ENCODE measurements at regions not wholly inside any gene's neighbourhood (a gene's known extent, or its start where the extent isn't known, plus 50 kb on each side); places are given as distances from the start of the nearest gene placed in this dataset.

- no peak for DNase-seq (ENCODE audit: low spot score)
- intact Hi-C loops (cut with DNase I), result loop anchor here (10.0 kb wide), 1 partner anchor 410 kb away; no protein-coding TSS in a partner anchor
Measured at GRCh38 chr10:21084700-21085099, 187.6 kb upstream of the NEBL start.

DNA sequence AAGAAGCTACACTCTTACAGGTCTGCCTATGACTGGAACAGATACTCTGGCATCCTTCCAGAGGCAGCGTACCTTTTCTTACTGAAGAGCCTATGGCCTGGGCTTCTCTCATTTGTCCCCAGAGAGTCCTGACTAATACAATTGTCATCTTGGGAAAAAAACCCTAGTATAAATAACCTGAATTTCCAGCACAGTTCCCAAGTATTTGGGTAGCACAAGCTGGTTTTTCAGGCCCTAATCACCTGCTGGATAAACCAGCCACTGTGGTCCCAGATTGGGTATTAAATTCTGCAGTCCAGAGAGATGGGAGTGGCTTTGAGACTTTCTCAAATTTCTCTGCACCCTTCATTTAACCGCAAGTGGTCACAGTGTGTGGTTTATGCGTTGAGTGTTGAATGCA, 186.8 kb upstream of the NEBL start:
- DNase-seq (ENCODE audit: low spot score), result no peak
- intact Hi-C loops (cut with DNase I), result loop anchor here (10.0 kb wide), 1 partner anchor 411 kb away; no protein-coding TSS in a partner anchor

GRCh38 chr10:21082206-21082605, 185.1 kb upstream of the NEBL start:
- intact Hi-C loops (cut with DNase I), result loop anchor here (10.0 kb wide), 1 partner anchor 413 kb away; no protein-coding TSS in a partner anchor
- DNase-seq (ENCODE audit: low spot score), result no peak

DNA sequence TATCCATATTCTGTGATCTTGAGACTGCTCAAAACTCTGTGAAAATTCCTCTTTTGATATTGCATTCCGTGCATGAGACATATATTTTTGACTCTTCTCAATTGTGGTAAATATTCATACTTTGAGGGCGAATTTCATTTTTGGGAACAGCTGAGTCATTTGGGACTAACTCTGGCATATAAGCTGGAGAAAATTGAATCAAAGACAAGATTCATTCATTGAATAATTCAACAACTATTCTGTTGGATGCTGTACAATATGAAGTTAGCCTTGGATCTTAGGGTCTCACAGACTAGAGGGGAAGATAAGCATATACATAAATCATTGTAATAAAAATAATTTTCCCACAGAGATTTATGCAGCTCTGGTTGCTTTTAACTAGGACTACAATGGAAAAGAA, 183.2 kb upstream of the NEBL start:
- DNase-seq (ENCODE audit: low spot score), result no peak
- intact Hi-C loops (cut with DNase I), result loop anchor here (10.0 kb wide), 1 partner anchor 415 kb away; no protein-coding TSS in a partner anchor

DNA sequence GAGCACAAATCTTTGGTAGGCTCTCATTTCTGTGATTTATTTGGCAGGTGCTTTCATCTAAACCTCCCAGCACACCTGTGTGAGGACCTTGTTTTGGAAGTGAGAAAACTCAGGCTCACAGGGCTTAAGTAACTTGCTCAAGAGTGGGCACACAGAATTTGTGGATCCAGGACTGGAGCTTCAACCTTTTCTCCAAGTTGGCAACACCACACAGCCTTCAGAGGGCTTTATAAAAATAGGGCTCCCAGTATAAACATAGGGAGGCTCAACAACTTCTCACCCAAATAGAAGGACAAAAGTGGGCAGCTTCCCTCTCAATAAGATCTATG, 182.2 kb upstream of the NEBL start:
- DNase-seq (ENCODE audit: low spot score), result no peak
- intact Hi-C loops (cut with DNase I), result loop anchor here (2.0 kb wide), 1 partner anchor 192 kb away; no protein-coding TSS in a partner anchor

DNA sequence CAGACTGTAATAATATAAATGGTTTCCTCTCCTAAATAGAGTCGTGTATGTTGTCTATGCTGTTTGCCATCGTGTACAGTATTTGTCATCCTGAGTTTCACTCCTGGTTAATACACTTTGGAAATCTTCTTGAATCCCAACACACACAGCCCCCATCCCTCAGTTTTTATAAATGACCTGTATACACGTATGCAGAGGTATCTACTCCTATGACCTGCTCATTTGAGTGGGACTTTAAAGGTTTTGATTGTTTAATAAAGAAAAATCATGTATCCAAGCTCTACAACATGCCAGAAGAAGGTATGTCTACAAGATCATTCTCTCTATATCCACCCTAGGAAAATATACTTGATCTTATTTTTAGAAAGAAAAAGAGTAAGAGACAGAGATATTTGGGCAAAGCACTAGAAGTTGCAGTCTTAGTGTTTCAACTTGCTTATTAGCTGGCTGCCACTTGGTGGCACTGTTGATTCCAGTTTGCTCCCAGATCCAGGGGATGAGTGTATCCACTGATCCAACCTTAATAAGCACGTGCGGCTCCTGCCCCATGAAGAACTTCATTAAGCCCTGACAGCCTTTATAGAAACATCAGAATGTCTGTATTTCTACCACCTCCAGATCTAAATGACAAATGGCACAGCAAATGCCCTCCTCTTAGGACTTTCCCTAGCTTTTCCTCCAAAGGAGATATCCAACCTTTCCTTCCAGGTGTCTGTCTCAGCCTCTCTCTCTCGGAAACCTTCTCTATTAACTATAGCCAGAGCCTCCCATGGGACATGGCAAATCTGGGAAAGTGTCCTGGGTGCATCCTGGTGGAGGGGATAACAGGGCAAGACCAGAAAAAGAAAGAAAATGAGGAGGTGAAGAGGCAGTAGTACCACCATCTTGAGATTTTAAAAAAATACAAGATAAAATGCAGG, 181.6 kb upstream of the NEBL start:
- intact Hi-C loops (cut with DNase I), result loop anchor here (2.0 kb wide), 1 partner anchor 192 kb away; no protein-coding TSS in a partner anchor
- peak; percentile 76 for DNase-seq (ENCODE audit: low spot score)

DNA sequence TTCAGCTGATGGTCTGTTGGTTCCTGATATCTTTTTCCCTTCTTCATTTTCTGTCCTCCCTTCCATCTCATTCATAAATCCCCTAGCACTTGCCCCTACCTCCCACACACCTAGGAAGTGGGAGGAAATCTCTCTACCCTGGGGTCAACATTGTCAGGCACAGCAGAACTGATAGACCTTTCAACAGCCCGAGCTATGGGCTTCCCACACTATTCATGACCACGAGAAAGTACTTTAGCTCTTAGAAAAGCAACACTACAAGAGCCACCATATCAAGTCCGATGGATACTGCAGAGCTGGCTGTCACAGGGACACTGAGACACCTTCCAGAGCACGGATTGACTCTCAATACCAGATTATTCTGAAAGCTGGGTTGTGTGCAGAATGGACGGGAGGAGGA, 180.6 kb upstream of the NEBL start:
- intact Hi-C loops (cut with DNase I), result loop anchor here (2.0 kb wide), 1 partner anchor 193 kb away; no protein-coding TSS in a partner anchor

DNA sequence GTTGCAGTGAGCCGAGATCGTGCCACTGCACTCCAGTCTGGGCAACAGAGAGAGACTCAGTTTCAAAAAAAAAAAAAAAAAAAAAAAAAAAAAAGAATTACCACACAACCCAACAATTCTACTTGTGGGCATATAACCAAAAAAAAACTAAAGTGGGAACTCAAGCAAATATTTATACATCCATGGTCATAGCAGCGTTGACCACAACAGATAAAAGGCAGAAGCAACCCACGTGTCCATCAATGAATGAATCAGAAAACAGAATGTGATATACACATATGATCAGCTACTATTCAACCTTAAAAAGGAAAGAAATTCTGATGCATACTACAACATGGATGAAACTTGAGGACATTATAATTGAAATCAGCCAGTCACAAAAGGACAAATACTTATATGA, 179.3 kb upstream of the NEBL start:
- intact Hi-C loops (cut with DNase I), result no loop called here
- DNase-seq (ENCODE audit: low spot score), result no peak

More for the DNA sequence above, 180.6 kb upstream of the NEBL start:
- no peak for DNase-seq (ENCODE audit: low spot score)

DNA sequence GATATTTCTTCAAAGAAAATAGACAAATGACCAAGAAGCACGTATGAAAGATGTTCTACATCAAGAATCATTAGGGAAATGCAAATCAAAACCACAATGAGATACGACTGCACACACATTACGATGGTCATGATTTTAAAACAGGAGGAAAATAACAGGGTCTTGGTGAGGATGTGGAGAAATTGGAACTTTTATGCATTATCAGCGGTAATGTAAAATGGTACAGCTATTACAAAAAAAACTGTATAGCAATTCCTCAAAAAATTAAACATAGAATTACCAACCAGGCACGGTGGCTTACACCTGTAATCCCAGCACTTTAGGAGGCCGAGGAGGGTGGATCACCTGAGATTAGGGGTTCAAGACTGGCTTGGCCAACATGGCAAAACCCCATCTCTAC, 178.8 kb upstream of the NEBL start:
- intact Hi-C loops (cut with DNase I), result no loop called here
- DNase-seq (ENCODE audit: low spot score), result no peak

GRCh38 chr10:21071001-21071673, 174.0 kb upstream of the NEBL start:
- DNase-seq (ENCODE audit: low spot score), result no peak
- intact Hi-C loops (cut with DNase I), result loop anchor here (5.0 kb wide), 1 partner anchor 174 kb away; the partner anchor contains the start of gene NEBL

GRCh38 chr10:21069929-21070700, 173.0 kb upstream of the NEBL start:
- no peak for DNase-seq (ENCODE audit: low spot score)
- intact Hi-C loops (cut with DNase I), result loop anchor here (5.0 kb wide), 1 partner anchor 173 kb away; the partner anchor contains the start of gene NEBL

DNA sequence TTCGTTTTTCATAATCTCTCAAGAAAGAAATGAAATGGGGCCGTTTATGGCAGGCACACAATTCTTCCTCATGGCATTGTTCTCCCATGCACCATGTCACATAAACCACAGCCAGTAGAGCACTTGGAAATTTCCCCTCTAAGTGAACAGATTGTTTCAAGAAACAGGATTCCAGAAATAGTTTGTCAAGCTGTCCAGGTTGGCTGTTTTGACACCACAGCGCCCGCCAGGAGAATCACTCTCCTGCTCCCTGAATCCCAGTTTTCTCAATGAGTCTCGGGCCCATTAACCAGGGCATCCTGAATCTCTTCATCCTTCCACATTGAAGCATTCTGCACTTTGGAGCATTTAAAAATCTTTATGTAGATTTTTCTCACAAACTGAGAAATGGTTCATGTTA, 172.2 kb upstream of the NEBL start:
- intact Hi-C loops (cut with DNase I), result no loop called here
- DNase-seq (ENCODE audit: low spot score), result no peak

DNA sequence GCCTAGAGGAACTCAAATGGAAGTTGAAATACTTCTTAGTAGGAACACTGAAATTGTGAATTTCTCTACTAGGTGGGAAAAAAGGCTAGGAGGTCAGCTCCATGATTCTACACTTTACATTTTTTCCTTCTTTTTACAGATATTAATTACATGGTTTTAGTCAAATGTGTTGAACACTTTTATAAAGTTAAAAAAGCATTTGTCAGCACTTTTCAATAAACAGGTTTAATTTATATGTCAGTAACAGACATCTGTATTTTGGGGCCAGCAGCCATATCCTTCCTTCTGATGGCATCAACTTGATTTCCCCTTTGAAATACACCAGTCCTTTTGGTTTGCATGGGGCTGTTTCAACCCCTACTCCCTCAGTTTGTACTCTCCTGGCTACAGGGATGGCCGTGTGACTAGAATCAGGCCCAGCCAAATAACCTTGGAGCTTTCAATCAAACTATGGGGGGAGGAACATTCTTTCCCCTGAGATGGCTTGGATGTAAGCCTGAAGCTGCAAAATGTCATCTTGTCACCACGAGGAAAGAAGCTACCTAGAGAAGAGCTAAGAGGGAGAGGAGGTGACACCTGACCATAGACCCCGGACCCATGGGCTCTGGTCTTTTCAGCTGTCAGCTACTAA, 171.0 kb upstream of the NEBL start:
- DNase-seq (ENCODE audit: low spot score), result no peak
- intact Hi-C loops (cut with DNase I), result no loop called here

- intact Hi-C loops (cut with DNase I), result no loop called here
- DNase-seq (ENCODE audit: low spot score), result no peak
Measured at GRCh38 chr10:21065621-21066248, 168.6 kb upstream of the NEBL start.

- intact Hi-C loops (cut with DNase I), result no loop called here
- no peak for DNase-seq (ENCODE audit: low spot score)
Measured at GRCh38 chr10:21061982-21062381, 164.9 kb upstream of the NEBL start.

- intact Hi-C loops (cut with DNase I), result no loop called here
- no peak for DNase-seq (ENCODE audit: low spot score)
Measured at GRCh38 chr10:21061184-21061583, 164.1 kb upstream of the NEBL start.

DNA sequence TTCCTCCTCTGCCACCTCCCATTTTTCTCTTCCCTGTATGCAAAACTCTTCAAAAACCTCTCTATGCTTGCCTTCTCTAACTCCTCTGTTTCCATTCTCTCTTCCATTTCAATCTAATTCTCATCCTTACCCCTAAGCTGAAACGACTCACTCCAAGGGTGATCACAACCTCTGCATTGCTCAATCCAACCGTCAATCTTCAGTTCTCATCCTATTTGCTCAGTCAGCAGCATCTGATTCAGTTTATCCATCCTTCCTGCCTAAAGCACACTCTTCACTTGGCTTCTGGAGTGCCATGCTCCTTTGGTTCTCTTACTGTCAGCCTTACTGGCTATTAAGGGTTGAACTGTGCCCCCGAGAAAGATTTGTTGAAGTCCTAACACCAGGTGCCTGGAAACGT, 163.5 kb upstream of the NEBL start:
- no peak for DNase-seq (ENCODE audit: low spot score)
- intact Hi-C loops (cut with DNase I), result no loop called here

DNA sequence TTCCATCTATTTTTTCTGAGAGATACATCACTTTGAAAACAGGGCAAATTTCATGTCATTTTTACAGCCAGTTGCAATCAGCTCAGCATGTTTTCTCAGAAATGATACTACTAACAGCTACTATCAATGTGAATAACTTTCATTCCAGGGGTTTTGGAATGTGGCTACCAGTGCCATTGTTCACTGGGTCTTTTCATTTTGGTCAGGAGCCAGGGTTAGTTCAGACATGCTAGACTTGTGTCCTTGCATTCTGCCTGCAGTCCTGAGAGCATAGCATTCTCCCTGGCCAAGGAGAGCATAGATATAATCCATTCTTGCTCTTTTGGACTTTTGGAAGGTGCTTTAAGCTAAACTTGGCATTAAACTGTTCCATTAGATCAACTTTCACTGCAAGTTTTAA, 160.9 kb upstream of the NEBL start:
- intact Hi-C loops (cut with DNase I), result no loop called here
- DNase-seq (ENCODE audit: low spot score), result no peak

GRCh38 chr10:21057436-21057835, 160.3 kb upstream of the NEBL start:
- no peak for DNase-seq (ENCODE audit: low spot score)
- intact Hi-C loops (cut with DNase I), result no loop called here
